ENCODE measurements at regions not wholly inside any gene's neighbourhood (a gene's known extent, or its start where the extent isn't known, plus 50 kb on each side); places are given as distances from the start of the nearest gene placed in this dataset.
"Not testable (repeated sequence)": the region's sequence is repeated elsewhere in the genome, so short reads cannot be mapped to it uniquely, and the experiment has no call there.

DNA sequence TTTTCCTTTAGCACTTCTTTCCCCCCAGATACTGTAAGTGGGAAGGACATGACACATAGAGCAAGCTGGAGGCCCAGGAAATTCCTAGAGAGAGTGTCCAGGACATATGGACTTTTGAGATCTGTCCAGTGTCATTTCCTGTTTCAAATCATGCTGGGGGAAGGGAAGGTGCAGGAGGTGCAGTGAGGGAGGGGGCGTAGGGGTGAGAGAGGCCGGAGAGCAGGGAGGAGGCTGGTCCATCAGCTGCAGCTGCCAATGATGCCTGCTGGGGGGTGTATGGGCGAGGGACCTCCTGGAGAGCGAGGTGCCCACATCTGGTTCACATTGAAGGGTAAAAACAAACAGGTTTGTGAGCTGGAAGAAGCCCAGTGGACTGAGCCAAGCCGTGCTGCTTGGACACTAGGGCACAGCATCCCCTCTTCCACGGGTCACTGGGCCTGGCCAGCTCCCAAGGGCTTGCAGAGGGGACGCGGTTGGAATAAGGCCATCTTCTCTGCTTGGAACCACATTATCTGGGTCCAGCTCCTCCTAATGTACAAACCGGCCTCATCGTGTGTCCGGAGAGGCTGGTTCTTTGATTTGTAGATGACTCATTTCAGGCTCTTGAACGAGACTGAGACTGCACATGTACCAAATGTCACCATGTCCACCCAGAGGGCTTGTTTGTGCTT is 70.4 kb upstream of the SMURF2 start (continued):
- no peak for TF ChIP-seq REST (IDR thresholded peaks at IDR 0.05; ENCODE audit: low read depth)
- TF ChIP-seq MAX (IDR thresholded peaks at IDR 0.05): peak; percentile 87

DNA sequence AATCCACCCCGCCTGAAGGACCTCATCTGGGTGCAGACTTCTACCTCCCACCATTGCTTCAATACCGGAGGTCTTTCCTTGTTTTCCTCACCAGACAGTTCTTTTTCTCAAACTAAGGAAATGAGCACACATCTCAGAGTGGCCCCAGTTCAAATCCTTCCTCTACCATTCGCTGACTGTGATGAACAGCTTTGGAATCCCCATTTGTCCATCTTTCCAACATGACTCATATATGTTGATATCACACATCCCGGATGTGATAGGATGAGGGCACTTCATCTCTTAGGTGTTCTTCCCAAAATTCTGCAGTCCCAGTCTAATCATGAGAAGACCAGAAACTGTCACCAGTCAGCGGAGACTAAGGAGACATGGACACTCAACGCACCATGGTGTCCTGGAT is 67.9 kb upstream of the SMURF2 start:
- CTCF ChIA-PET: not testable (repeated sequence)
- ATAC-seq: peak; percentile 62

More for the DNA sequence above, 67.9 kb upstream of the SMURF2 start:
- H3K79me2 ChIP-seq (ENCODE audit: insufficient read depth, low read length); H3K4me3 ChIP-seq (replicated peaks in 1 of 2; ENCODE audit: low read depth in 1 of 2, low read length in 2 of 2); RAD21 ChIA-PET (ENCODE audit: low non-redundant PET in 1 of 2, low total read pairs in 2 of 2, uncharacterized antibody in 2 of 2, unreplicated experiment in 2 of 2); DNase-seq (ENCODE audit: low read depth, low spot score); BruUV-seq (replicated peaks); H3K36me3 ChIP-seq (ENCODE audit: control insufficient read depth in 1 of 2, insufficient read depth in 2 of 2, low read length in 2 of 2); H3K9me3 ChIP-seq (ENCODE audit: control insufficient read depth in 1 of 2, insufficient read depth in 1 of 2, low read depth in 1 of 2, low read length in 2 of 2); intact Hi-C loops (cut with micrococcal nuclease); H3K27ac ChIP-seq (ENCODE audit: low read depth, low read length); H3K27me3 ChIP-seq (ENCODE audit: insufficient read depth, low read length); H4K20me1 ChIP-seq (ENCODE audit: insufficient read depth); H3K9me2 ChIP-seq (ENCODE audit: insufficient read depth): not testable (repeated sequence)
- TF ChIP-seq POLR2AphosphoS5 (IDR thresholded peaks at IDR 0.05; ENCODE audit: low read depth, low read length) (peak; percentile 26; the same call in 1 of the 2 replicates), FOSL1 (IDR thresholded peaks at IDR 0.05; ENCODE audit: low read depth) (peak; percentile 67; the same call in 1 of the 2 replicates), SP1 (IDR thresholded peaks at IDR 0.05; ENCODE audit: low read depth) (peak; percentile 57; the same call in 1 of the 2 replicates), JUND (IDR thresholded peaks at IDR 0.05) (peak; percentile 76)
- Histone ChIP-seq H3K9ac (ENCODE audit: low read length) (peak overlapping the region; percentile 15; the same call in 1 of the 2 replicates), H3K4me1 (ENCODE audit: control insufficient read depth in 1 of 2, insufficient read depth in 2 of 2, low read length in 2 of 2) (peaks cover 51 to 84% of the 10 kb centered on the region in 2 experiments), H2AFZ (ENCODE audit: low read depth, low read length, poor library complexity, severe bottlenecking) (peak overlapping the region; percentile 71), H3K4me2 (ENCODE audit: low read length) (peak overlapping the region; percentile 59)
- POLR2A ChIA-PET: interaction anchor here (1.0 to 1.9 kb wide), 2 partner anchors 23 to 30 kb away, joined by 3 to 7 read pairs; no protein-coding TSS in a partner anchor

All from HCT116 (cell line).